HG02870 (cell line): ENCODE measurements at regions not wholly inside any gene's neighbourhood (a gene's known extent, or its start where the extent isn't known, plus 50 kb on each side); places are given as distances from the start of the nearest gene placed in this dataset.
"Not testable (repeated sequence)": the region's sequence is repeated elsewhere in the genome, so short reads cannot be mapped to it uniquely, and the experiment has no call there.

Source experiments
- ATAC-seq: cut with Tn5 transposase; IDR thresholded peaks from one replicate; pipeline ENCODE4 v1.9.1; 2021; ENCODE audit warnings: mild to moderate bottlenecking, moderate library complexity; ENCODE audit not compliant: unreplicated experiment

GRCh38 chr9:101897196-101897595 is 158.7 kb upstream of the GRIN3A start:
- no peak for ATAC-seq

- ATAC-seq, result no peak
These were observed 155.5 kb upstream of the GRIN3A start for GRCh38 chr9:101893661-101894646.

GRCh38 chr9:101881508-101881907 is 143.1 kb upstream of the GRIN3A start:
- ATAC-seq, result no peak

- ATAC-seq, result no peak
These were observed 142.4 kb upstream of the GRIN3A start for GRCh38 chr9:101880846-101881245.

GRCh38 chr9:101878734-101879133 is 140.3 kb upstream of the GRIN3A start:
- ATAC-seq, result no peak

GRCh38 chr9:101877439-101877838 is 139.0 kb upstream of the GRIN3A start:
- no peak for ATAC-seq

GRCh38 chr9:101861472-101861871 is 123.0 kb upstream of the GRIN3A start:
- ATAC-seq, result no peak

GRCh38 chr9:101860920-101861319 is 122.5 kb upstream of the GRIN3A start:
- no peak for ATAC-seq

- ATAC-seq, result no peak
These were observed 121.2 kb upstream of the GRIN3A start for GRCh38 chr9:101859620-101860019.

GRCh38 chr9:101858026-101858425 is 119.6 kb upstream of the GRIN3A start:
- ATAC-seq, result no peak

- no peak for ATAC-seq
These were observed 110.8 kb upstream of the GRIN3A start for GRCh38 chr9:101849102-101849707.

- ATAC-seq, result no peak
These were observed 110.1 kb upstream of the GRIN3A start for GRCh38 chr9:101848485-101848919.

- no peak for ATAC-seq
These were observed 107.7 kb upstream of the GRIN3A start for GRCh38 chr9:101846161-101846560.

GRCh38 chr9:101840694-101841188 is 102.3 kb upstream of the GRIN3A start:
- no peak for ATAC-seq

GRCh38 chr9:101838988-101839387 is 100.5 kb upstream of the GRIN3A start:
- ATAC-seq, result not testable (repeated sequence)

GRCh38 chr9:101836021-101836420 is 97.6 kb upstream of the GRIN3A start:
- no peak for ATAC-seq

GRCh38 chr9:101832486-101832885 is 94.0 kb upstream of the GRIN3A start:
- no peak for ATAC-seq

- not testable (repeated sequence) for ATAC-seq
These were observed 83.0 kb upstream of the GRIN3A start for GRCh38 chr9:101821450-101821849.

GRCh38 chr9:101820983-101821382 is 82.5 kb upstream of the GRIN3A start:
- ATAC-seq, result not testable (repeated sequence)

- no peak for ATAC-seq
These were observed 75.6 kb upstream of the GRIN3A start for GRCh38 chr9:101814064-101814463.

GRCh38 chr9:101807879-101808278 is 69.4 kb upstream of the GRIN3A start:
- ATAC-seq, result not testable (repeated sequence)

GRCh38 chr9:101796044-101796443 is 57.6 kb upstream of the GRIN3A start:
- ATAC-seq, result no peak
